ENCODE measurements at regions not wholly inside any gene's neighbourhood (a gene's known extent, or its start where the extent isn't known, plus 50 kb on each side); places are given as distances from the start of the nearest gene placed in this dataset.

DNA sequence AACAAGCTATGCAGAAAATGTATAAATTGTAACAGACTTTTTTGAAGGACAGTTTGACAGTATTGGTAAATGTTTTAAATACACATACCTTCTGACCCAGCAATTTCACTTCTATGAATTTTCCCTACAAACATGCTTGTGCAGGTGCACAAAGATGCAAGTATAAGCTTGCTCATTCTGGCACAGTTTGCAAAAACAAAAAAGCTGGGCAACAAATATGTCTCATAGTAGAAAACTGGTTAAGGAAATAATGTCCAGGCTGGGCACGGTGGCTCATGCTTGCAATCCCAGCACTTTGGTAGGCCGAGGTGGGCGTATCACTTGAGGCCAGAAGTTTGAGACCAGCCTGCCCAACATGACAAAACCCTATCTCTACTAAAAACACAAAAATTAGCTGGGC lies 96.9 kb upstream of the NEDD4L start:
- H3K4me3 ChIP-seq (ENCODE audit: low read depth in 2 of 2, low read length in 2 of 2) = no peak overlapping the region
- H3K36me3 ChIP-seq (ENCODE audit: control insufficient read depth, insufficient read depth, low read length) = no peaks in the 10 kb centered on the region
- no peaks in the 10 kb centered on the region for H3K4me1 ChIP-seq (ENCODE audit: control insufficient read depth, insufficient read depth, low read length)
- in situ Hi-C loops (cut with HindIII; ENCODE audit: low pct_unique_long_range_greater_than_20kb, low sequenced_read_pairs) = no loop called here
- TF ChIP-seq TCF7L2 (IDR thresholded peaks at IDR 0.05; ENCODE audit: low read depth, low read length) = no peak
- TF ChIP-seq POLR2AphosphoS5 (IDR thresholded peaks at IDR 0.05; ENCODE audit: low read depth, low read length) = no peak
- TF ChIP-seq, protein P1, sequence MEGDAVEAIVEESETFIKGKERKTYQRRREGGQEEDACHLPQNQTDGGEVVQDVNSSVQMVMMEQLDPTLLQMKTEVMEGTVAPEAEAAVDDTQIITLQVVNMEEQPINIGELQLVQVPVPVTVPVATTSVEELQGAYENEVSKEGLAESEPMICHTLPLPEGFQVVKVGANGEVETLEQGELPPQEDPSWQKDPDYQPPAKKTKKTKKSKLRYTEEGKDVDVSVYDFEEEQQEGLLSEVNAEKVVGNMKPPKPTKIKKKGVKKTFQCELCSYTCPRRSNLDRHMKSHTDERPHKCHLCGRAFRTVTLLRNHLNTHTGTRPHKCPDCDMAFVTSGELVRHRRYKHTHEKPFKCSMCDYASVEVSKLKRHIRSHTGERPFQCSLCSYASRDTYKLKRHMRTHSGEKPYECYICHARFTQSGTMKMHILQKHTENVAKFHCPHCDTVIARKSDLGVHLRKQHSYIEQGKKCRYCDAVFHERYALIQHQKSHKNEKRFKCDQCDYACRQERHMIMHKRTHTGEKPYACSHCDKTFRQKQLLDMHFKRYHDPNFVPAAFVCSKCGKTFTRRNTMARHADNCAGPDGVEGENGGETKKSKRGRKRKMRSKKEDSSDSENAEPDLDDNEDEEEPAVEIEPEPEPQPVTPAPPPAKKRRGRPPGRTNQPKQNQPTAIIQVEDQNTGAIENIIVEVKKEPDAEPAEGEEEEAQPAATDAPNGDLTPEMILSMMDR (IDR thresholded peaks at IDR 0.05) = no peak
- TF ChIP-seq SIN3A (IDR thresholded peaks at IDR 0.05; ENCODE audit: borderline replicate concordance, insufficient read depth, low read depth, low read length) = no peak
- TF ChIP-seq, protein P2, sequence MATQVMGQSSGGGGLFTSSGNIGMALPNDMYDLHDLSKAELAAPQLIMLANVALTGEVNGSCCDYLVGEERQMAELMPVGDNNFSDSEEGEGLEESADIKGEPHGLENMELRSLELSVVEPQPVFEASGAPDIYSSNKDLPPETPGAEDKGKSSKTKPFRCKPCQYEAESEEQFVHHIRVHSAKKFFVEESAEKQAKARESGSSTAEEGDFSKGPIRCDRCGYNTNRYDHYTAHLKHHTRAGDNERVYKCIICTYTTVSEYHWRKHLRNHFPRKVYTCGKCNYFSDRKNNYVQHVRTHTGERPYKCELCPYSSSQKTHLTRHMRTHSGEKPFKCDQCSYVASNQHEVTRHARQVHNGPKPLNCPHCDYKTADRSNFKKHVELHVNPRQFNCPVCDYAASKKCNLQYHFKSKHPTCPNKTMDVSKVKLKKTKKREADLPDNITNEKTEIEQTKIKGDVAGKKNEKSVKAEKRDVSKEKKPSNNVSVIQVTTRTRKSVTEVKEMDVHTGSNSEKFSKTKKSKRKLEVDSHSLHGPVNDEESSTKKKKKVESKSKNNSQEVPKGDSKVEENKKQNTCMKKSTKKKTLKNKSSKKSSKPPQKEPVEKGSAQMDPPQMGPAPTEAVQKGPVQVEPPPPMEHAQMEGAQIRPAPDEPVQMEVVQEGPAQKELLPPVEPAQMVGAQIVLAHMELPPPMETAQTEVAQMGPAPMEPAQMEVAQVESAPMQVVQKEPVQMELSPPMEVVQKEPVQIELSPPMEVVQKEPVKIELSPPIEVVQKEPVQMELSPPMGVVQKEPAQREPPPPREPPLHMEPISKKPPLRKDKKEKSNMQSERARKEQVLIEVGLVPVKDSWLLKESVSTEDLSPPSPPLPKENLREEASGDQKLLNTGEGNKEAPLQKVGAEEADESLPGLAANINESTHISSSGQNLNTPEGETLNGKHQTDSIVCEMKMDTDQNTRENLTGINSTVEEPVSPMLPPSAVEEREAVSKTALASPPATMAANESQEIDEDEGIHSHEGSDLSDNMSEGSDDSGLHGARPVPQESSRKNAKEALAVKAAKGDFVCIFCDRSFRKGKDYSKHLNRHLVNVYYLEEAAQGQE (IDR thresholded peaks at IDR 0.05; ENCODE audit: insufficient read depth in 1 of 2, low read depth in 2 of 2, low read length in 1 of 2) = no peak
- no TSS peak for BruUV-seq (replicated peaks)
- no peaks in the 10 kb centered on the region; the same call in 1 of the 2 replicates for H3K27me3 ChIP-seq (ENCODE audit: control insufficient read depth, insufficient read depth, low read length)
- no peak for DNase-seq (ENCODE audit: low read depth, low spot score)
- no peak for ATAC-seq
- CTCF ChIA-PET = no interaction called here
- intact Hi-C loops (cut with micrococcal nuclease; ENCODE audit: unreplicated experiment) = no loop called here
- POLR2A ChIA-PET = no interaction called here
- no peak overlapping the region for H3K27ac ChIP-seq (ENCODE audit: low read length)
- no peaks in the 10 kb centered on the region for H3K9me3 ChIP-seq (ENCODE audit: control insufficient read depth, insufficient read depth, low read depth, low read length)

DNA sequence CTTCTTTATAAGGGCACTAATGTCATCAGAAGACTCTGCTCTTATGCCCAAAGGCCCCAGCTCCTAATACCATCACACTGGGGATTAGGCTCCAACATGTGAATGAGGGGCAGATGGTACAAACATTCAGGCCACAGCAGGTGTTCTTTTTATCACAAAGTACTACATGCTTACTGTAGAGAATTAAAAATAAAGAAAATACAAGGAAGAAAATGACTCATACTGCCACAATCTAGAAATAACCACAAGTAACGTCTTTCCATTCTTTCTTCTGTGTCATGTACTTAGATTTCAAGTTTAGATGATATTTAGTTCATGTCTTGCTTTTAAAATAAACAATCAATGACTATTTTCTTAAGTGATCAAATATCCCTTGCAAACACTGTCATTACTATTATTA lies 100.3 kb upstream of the NEDD4L start:
- BruUV-seq (replicated peaks) = no TSS peak
- TF ChIP-seq SIN3A (IDR thresholded peaks at IDR 0.05; ENCODE audit: borderline replicate concordance, insufficient read depth, low read depth, low read length) (no peak), TCF7L2 (IDR thresholded peaks at IDR 0.05; ENCODE audit: low read depth, low read length) (no peak), POLR2AphosphoS5 (IDR thresholded peaks at IDR 0.05; ENCODE audit: low read depth, low read length) (no peak)
- TF ChIP-seq, protein P2 (IDR thresholded peaks at IDR 0.05; ENCODE audit: insufficient read depth in 1 of 2, low read depth in 2 of 2, low read length in 1 of 2) = no peak
- TF ChIP-seq, protein P1 (IDR thresholded peaks at IDR 0.05) = no peak
- intact Hi-C loops (cut with micrococcal nuclease; ENCODE audit: unreplicated experiment) (no loop called here), in situ Hi-C loops (cut with HindIII; ENCODE audit: low pct_unique_long_range_greater_than_20kb, low sequenced_read_pairs) (no loop called here)
- Histone ChIP-seq H3K4me1 (ENCODE audit: control insufficient read depth, insufficient read depth, low read length) (no peaks in the 10 kb centered on the region), H3K27ac (ENCODE audit: low read length) (no peak overlapping the region), H3K4me3 (ENCODE audit: low read depth in 2 of 2, low read length in 2 of 2) (no peak overlapping the region), H3K36me3 (ENCODE audit: control insufficient read depth, insufficient read depth, low read length) (no peaks in the 10 kb centered on the region), H3K9me3 (ENCODE audit: control insufficient read depth, insufficient read depth, low read depth, low read length) (no peaks in the 10 kb centered on the region), H3K27me3 (ENCODE audit: control insufficient read depth, insufficient read depth, low read length) (no peaks in the 10 kb centered on the region; the same call in 1 of the 2 replicates)
- POLR2A ChIA-PET = no interaction called here
- no peak for ATAC-seq
- DNase-seq (ENCODE audit: low read depth, low spot score) = no peak
- CTCF ChIA-PET = no interaction called here

Data from Panc1 (cell line).